Cardiac fibroblast (primary cell): ENCODE measurements at regions not wholly inside any gene's neighbourhood (a gene's known extent, or its start where the extent isn't known, plus 50 kb on each side); places are given as distances from the start of the nearest gene placed in this dataset.
A peak's percentile ranks its signal among the peaks of the same experiment; 100 is the strongest.

ENCODE experiments used
- DNase-seq, 2 donors: peaks; one replicate each; pipeline versions ENCODE4 v3.0.0 to v3.0.0-alpha.2; 2010; ENCODE audit warnings: low read depth in 2 of 2
- H3K4me3 ChIP-seq, 2 donors: replicated peaks in 1 of 2; 1 replicate in 1 of 2; 2 replicates in 1 of 2; pipeline ENCODE4 v1.5.1; 2011; ENCODE audit warnings: low read depth in 2 of 2, low read length in 2 of 2, mild to moderate bottlenecking in 2 of 2, moderate library complexity in 1 of 2
- CTCF ChIP-seq: IDR thresholded peaks from one replicate; pipeline ENCODE4 v1.5.1; 2011; ENCODE audit warnings: low read depth, mild to moderate bottlenecking, low read length, inconsistent platforms

DNA sequence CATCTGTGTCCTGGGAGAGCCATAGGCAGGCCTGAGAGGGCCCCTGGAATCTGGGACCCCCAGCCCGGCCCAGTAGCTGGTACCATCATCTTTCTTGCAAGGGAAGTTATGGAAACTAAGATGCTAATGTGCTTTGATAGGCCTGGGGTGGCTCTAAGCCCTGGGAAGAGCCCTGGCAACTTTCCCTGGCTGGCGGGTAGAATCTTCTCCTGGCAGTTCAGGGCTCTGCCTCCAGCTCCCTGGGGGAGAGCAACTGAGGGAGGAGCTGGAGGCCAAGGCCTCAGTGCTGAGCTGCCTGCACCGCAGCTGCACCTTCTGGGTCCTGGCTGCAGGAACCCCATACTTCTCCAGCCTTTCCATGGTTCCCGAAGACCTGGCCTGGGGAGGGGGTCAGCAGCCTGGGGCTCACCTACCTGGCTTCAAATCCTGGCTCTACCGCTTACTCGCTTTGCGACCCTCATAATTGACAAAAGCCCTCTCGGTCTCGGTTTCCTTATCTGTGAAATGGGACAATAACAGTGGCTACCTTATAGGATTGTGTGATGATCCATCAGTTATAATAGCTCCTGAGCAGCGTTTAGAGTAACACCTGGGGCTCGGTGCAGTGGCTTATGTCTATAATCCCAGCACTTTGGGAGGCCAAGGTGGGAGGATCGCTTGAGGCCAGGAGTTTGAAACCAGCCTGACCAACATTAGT, 333.7 kb downstream of the SEC14L1 start:
- no peak overlapping the region for H3K4me3 ChIP-seq
- DNase-seq = peak in 1 of 2 donors; percentile 81
- no peak for TF ChIP-seq CTCF

GRCh38 chr17:77475016-77475976, 334.5 kb downstream of the SEC14L1 start:
- DNase-seq = peak; percentile 71 to 75
- no peak overlapping the region for H3K4me3 ChIP-seq
- TF ChIP-seq CTCF = no peak

GRCh38 chr17:77476006-77476405, 335.2 kb downstream of the SEC14L1 start:
- DNase-seq = no peak
- no peak overlapping the region for H3K4me3 ChIP-seq
- no peak for TF ChIP-seq CTCF

- H3K4me3 ChIP-seq = no peak overlapping the region
- no peak for DNase-seq
- TF ChIP-seq CTCF = no peak
Measured at GRCh38 chr17:77476498-77476897, 335.7 kb downstream of the SEC14L1 start.

GRCh38 chr17:77476931-77477805, 336.4 kb downstream of the SEC14L1 start:
- no peak for TF ChIP-seq CTCF
- no peak overlapping the region for H3K4me3 ChIP-seq
- peak; percentile 95 to 97 for DNase-seq

DNA sequence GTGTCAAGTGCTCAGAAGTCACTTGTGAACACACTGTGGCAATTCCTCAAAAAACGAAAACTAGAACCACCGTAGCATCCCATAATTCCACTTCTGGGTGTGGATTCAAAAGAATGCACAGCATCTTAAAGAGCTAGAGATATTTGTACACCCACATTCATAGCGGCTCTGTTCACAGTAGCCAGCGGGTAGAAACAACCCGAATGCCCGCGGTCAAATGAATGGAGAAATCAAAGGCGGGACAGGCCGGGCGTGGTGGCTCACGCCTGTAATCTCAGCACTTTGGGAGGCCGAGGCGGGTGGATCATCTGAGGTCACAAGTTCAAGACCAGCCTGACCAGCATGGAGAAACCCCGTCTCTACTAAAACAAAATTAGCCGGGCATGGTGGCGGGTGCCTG, 337.5 kb downstream of the SEC14L1 start:
- no peak for TF ChIP-seq CTCF
- no peak overlapping the region for H3K4me3 ChIP-seq
- DNase-seq = no peak
